Activated T-cell treated with anti-CD3 and anti-CD28 coated beads, Interleukin-2, amount 50 U/mL, for 72 hours (primary cell): ENCODE measurements at regions not wholly inside any gene's neighbourhood (a gene's known extent, or its start where the extent isn't known, plus 50 kb on each side); places are given as distances from the start of the nearest gene placed in this dataset.

Experiments
- ATAC-seq, 2 donors: fragments of 150-1000 bp; cut with Tn5 transposase; replicated peaks in 1 of 2; 2 replicates each; pipeline ENCODE4 v1.10.0; 2021; ENCODE audit warnings: moderate library complexity in 2 of 2, mild to moderate bottlenecking in 1 of 2
- DNase-seq, 2 donors: peaks; one replicate each; pipeline ENCODE4 v3.0.0; 2021 to 2022; ENCODE audit warnings: mixed read lengths in 1 of 2
- H3K27ac Mint-ChIP-seq: one replicate; pipeline ENCODE4 v1.8.0; 2022; ENCODE audit warnings: mild to moderate bottlenecking, moderate library complexity, mixed read lengths
- H3K27me3 Mint-ChIP-seq: one replicate; pipeline ENCODE4 v1.8.0; 2022; ENCODE audit warnings: low read depth, mixed read lengths
- H3K36me3 Mint-ChIP-seq, 2 donors: one replicate each; pipeline ENCODE4 v1.8.0; 2022; ENCODE audit warnings: mixed read lengths in 2 of 2, mild to moderate bottlenecking in 1 of 2; ENCODE audit not compliant: insufficient read depth in 2 of 2
- H3K4me1 Mint-ChIP-seq: one replicate; pipeline ENCODE4 v1.8.0; 2022; ENCODE audit warnings: low read depth, mixed read lengths
- H3K4me3 Mint-ChIP-seq, 2 donors: one replicate each; pipeline ENCODE4 v1.8.0; 2022; ENCODE audit warnings: mild to moderate bottlenecking in 2 of 2, mixed read lengths in 2 of 2, moderate library complexity in 2 of 2
- H3K9me3 Mint-ChIP-seq, 2 donors: one replicate each; pipeline ENCODE4 v1.8.0; 2022; ENCODE audit warnings: mixed read lengths in 2 of 2

GRCh38 chr12:27382924-27383323 is 50.3 kb downstream of the BMAL2 start:
- no peaks in the 10 kb centered on the region for H3K9me3 Mint-ChIP-seq
- no peak overlapping the region for H3K27ac Mint-ChIP-seq
- H3K4me3 Mint-ChIP-seq: no peak overlapping the region
- H3K4me1 Mint-ChIP-seq: no peaks in the 10 kb centered on the region
- no peaks in the 10 kb centered on the region for H3K36me3 Mint-ChIP-seq
- no peaks in the 10 kb centered on the region for H3K27me3 Mint-ChIP-seq
- DNase-seq: no peak
- ATAC-seq: no peak

- H3K9me3 Mint-ChIP-seq: no peaks in the 10 kb centered on the region
- H3K4me1 Mint-ChIP-seq: no peaks in the 10 kb centered on the region
- peak; percentile 59 to 77 for ATAC-seq
- DNase-seq: peak; percentile 67 to 73
- no peaks in the 10 kb centered on the region for H3K27me3 Mint-ChIP-seq
- H3K36me3 Mint-ChIP-seq: no peaks in the 10 kb centered on the region
- H3K27ac Mint-ChIP-seq: no peak overlapping the region
- H3K4me3 Mint-ChIP-seq: no peak overlapping the region
Observed at GRCh38 chr12:27383429-27384260, 51.0 kb downstream of the BMAL2 start.

GRCh38 chr12:27384261-27384590 is 51.6 kb downstream of the BMAL2 start:
- Mint-ChIP-seq H3K9me3 (no peaks in the 10 kb centered on the region), H3K27ac (no peak overlapping the region), H3K36me3 (no peaks in the 10 kb centered on the region), H3K4me1 (no peaks in the 10 kb centered on the region), H3K4me3 (no peak overlapping the region), H3K27me3 (no peaks in the 10 kb centered on the region)
- no peak for DNase-seq
- ATAC-seq: no peak

GRCh38 chr12:27385766-27386564 is 53.3 kb downstream of the BMAL2 start:
- Mint-ChIP-seq H3K9me3 (no peaks in the 10 kb centered on the region), H3K4me3 (no peak overlapping the region), H3K4me1 (no peaks in the 10 kb centered on the region), H3K27me3 (no peaks in the 10 kb centered on the region), H3K27ac (no peak overlapping the region), H3K36me3 (no peaks in the 10 kb centered on the region)
- no peak for ATAC-seq
- no peak for DNase-seq

- Mint-ChIP-seq H3K9me3 (peaks cover 0 to 2% of the 10 kb centered on the region in 2 donors), H3K36me3 (no peaks in the 10 kb centered on the region), H3K27ac (no peak overlapping the region), H3K4me3 (no peak overlapping the region), H3K4me1 (no peaks in the 10 kb centered on the region), H3K27me3 (no peaks in the 10 kb centered on the region)
- ATAC-seq (no peak), DNase-seq (no peak)
Observed at GRCh38 chr12:27387473-27387872, 54.8 kb downstream of the BMAL2 start.

- no peaks in the 10 kb centered on the region for H3K4me1 Mint-ChIP-seq
- ATAC-seq: no peak
- H3K27ac Mint-ChIP-seq: no peak overlapping the region
- no peaks in the 10 kb centered on the region for H3K27me3 Mint-ChIP-seq
- peaks cover 0 to 2% of the 10 kb centered on the region in 2 donors for H3K9me3 Mint-ChIP-seq
- no peak for DNase-seq
- no peak overlapping the region for H3K4me3 Mint-ChIP-seq
- no peaks in the 10 kb centered on the region for H3K36me3 Mint-ChIP-seq
Observed at GRCh38 chr12:27388650-27389049, 56.0 kb downstream of the BMAL2 start.

GRCh38 chr12:27394676-27395075 is 51.9 kb upstream of the SMCO2 start:
- H3K9me3 Mint-ChIP-seq: peaks cover 0 to 2% of the 10 kb centered on the region in 2 donors
- ATAC-seq (no peak), DNase-seq (no peak)
- H3K36me3 Mint-ChIP-seq: no peaks in the 10 kb centered on the region
- H3K4me3 Mint-ChIP-seq: no peak overlapping the region
- no peaks in the 10 kb centered on the region for H3K4me1 Mint-ChIP-seq
- no peaks in the 10 kb centered on the region for H3K27me3 Mint-ChIP-seq
- H3K27ac Mint-ChIP-seq: no peak overlapping the region

GRCh38 chr12:27396216-27396815 is 50.2 kb upstream of the SMCO2 start:
- DNase-seq: no peak
- Mint-ChIP-seq H3K4me1 (no peaks in the 10 kb centered on the region), H3K4me3 (no peak overlapping the region), H3K27ac (no peak overlapping the region), H3K36me3 (no peaks in the 10 kb centered on the region), H3K27me3 (no peaks in the 10 kb centered on the region), H3K9me3 (no peaks in the 10 kb centered on the region)
- no peak for ATAC-seq
